Fibroblast of lung (primary cell): ENCODE measurements at regions not wholly inside any gene's neighbourhood (a gene's known extent, or its start where the extent isn't known, plus 50 kb on each side); places are given as distances from the start of the nearest gene placed in this dataset.

Experiments
- DNase-seq, 2 donors: peaks; one replicate each; pipeline versions ENCODE4 v3.0.0 to v3.0.0-alpha.2; 2010; ENCODE audit warnings: low read depth in 2 of 2
- H2AFZ ChIP-seq: 2 replicates; pipeline ENCODE4 v1.5.1; 2012; ENCODE audit warnings: low read length, control low read depth, inconsistent platforms
- H3K27ac ChIP-seq: 2 replicates; pipeline ENCODE4 v1.5.1; 2011; ENCODE audit warnings: low read length, control low read depth; ENCODE audit not compliant: insufficient read depth
- H3K27me3 ChIP-seq: 2 replicates; pipeline ENCODE4 v1.5.1; 2011; ENCODE audit warnings: mild to moderate bottlenecking, low read length; ENCODE audit not compliant: control insufficient read depth, insufficient read depth
- H3K36me3 ChIP-seq: 2 replicates; pipeline ENCODE4 v1.5.1; 2011; ENCODE audit warnings: low read length; ENCODE audit not compliant: control insufficient read depth, insufficient read depth
- H3K4me1 ChIP-seq: 2 replicates; pipeline ENCODE4 v1.5.1; 2011; ENCODE audit warnings: low read length; ENCODE audit not compliant: control insufficient read depth, insufficient read depth; ENCODE audit errors: extremely low read depth
- H3K4me2 ChIP-seq: 2 replicates; pipeline ENCODE4 v1.5.1; 2011; ENCODE audit warnings: low read length, control low read depth; ENCODE audit not compliant: insufficient read depth; ENCODE audit errors: extremely low read depth
- H3K4me3 ChIP-seq, 4 experiments: fragments of 200-600 bp in 1 of 4; sonication (generic) in 1 of 4; replicated peaks in 1 of 4; 2 replicates each; pipeline ENCODE4 v1.5.1; 2011 to 2016; ENCODE audit warnings: low read length in 4 of 4, low read depth in 3 of 4, mild to moderate bottlenecking in 3 of 4, control low read depth in 2 of 4, inconsistent platforms in 1 of 4, mixed read lengths in 1 of 4; ENCODE audit not compliant: insufficient read depth in 1 of 4; ENCODE audit errors: control extremely low read depth in 1 of 4
- H3K79me2 ChIP-seq: 2 replicates; pipeline ENCODE4 v1.5.1; 2012; ENCODE audit warnings: mild to moderate bottlenecking, low read length, inconsistent platforms; ENCODE audit not compliant: control insufficient read depth, insufficient read depth
- H3K9ac ChIP-seq: 2 replicates; pipeline ENCODE4 v1.5.1; 2011; ENCODE audit warnings: mild to moderate bottlenecking, low read length, control low read depth; ENCODE audit not compliant: insufficient read depth
- H3K9me3 ChIP-seq: 2 replicates; pipeline ENCODE4 v1.5.1; 2012; ENCODE audit warnings: low read depth, low read length; ENCODE audit not compliant: control insufficient read depth, insufficient read depth
- H4K20me1 ChIP-seq: 2 replicates; pipeline ENCODE4 v1.5.1; 2011; ENCODE audit warnings: low read length; ENCODE audit not compliant: control insufficient read depth, insufficient read depth; ENCODE audit errors: extremely low read depth
- CTCF ChIP-seq, 2 donors: IDR thresholded peaks in 1 of 2; conservative IDR thresholded peaks in 1 of 2; 1 replicate in 1 of 2; 2 replicates in 1 of 2; pipeline ENCODE4 v1.5.1; 2011 to 2012; ENCODE audit warnings: low read length in 2 of 2, control low read depth in 1 of 2, inconsistent platforms in 1 of 2, low read depth in 1 of 2, mild to moderate bottlenecking in 1 of 2
- EZH2 ChIP-seq: IDR thresholded peaks from 2 replicates; pipeline ENCODE4 v1.5.1; 2012; ENCODE audit warnings: low read length, control low read depth, mild to moderate bottlenecking; ENCODE audit errors: missing control alignments

- no peak overlapping the region for H3K4me2 ChIP-seq
- H2AFZ ChIP-seq: no peak overlapping the region
- no peak overlapping the region for H3K27ac ChIP-seq
- no peaks in the 10 kb centered on the region for H3K79me2 ChIP-seq
- H3K36me3 ChIP-seq: no peaks in the 10 kb centered on the region
- no peaks in the 10 kb centered on the region for H4K20me1 ChIP-seq
- no peak for TF ChIP-seq EZH2
- H3K27me3 ChIP-seq: no peaks in the 10 kb centered on the region
- H3K9me3 ChIP-seq: no peaks in the 10 kb centered on the region
- H3K9ac ChIP-seq: no peak overlapping the region
- DNase-seq: no peak
- no peaks in the 10 kb centered on the region for H3K4me1 ChIP-seq
- no peak overlapping the region for H3K4me3 ChIP-seq
Observed at GRCh38 chr12:108043286-108043685, 85.8 kb upstream of the WSCD2 start.

- Histone ChIP-seq H3K4me3 (no peak overlapping the region), H3K27ac (no peak overlapping the region), H3K36me3 (no peaks in the 10 kb centered on the region), H2AFZ (no peak overlapping the region), H3K27me3 (no peaks in the 10 kb centered on the region), H3K4me2 (no peak overlapping the region), H3K79me2 (no peaks in the 10 kb centered on the region), H3K9me3 (no peaks in the 10 kb centered on the region), H3K4me1 (no peaks in the 10 kb centered on the region), H4K20me1 (no peaks in the 10 kb centered on the region), H3K9ac (no peak overlapping the region)
- TF ChIP-seq CTCF (conservative IDR thresholded peaks at IDR 0.05 in 1 of 2, IDR thresholded peaks at IDR 0.05 in 1 of 2; ENCODE audit: low read depth in 1 of 2, low read length in 2 of 2) (no peak), EZH2 (no peak)
- DNase-seq: no peak
Observed at GRCh38 chr12:108043750-108044533, 85.1 kb upstream of the WSCD2 start.

GRCh38 chr12:108046135-108046534, 83.0 kb upstream of the WSCD2 start:
- Histone ChIP-seq H3K27ac (no peak overlapping the region), H3K4me2 (no peak overlapping the region), H3K36me3 (no peaks in the 10 kb centered on the region), H3K79me2 (no peaks in the 10 kb centered on the region), H3K9ac (no peak overlapping the region), H3K4me1 (no peaks in the 10 kb centered on the region), H2AFZ (no peak overlapping the region), H3K9me3 (no peaks in the 10 kb centered on the region), H3K4me3 (no peak overlapping the region), H4K20me1 (no peaks in the 10 kb centered on the region), H3K27me3 (no peaks in the 10 kb centered on the region)
- DNase-seq: no peak
- TF ChIP-seq EZH2 (no peak), CTCF (conservative IDR thresholded peaks at IDR 0.05 in 1 of 2, IDR thresholded peaks at IDR 0.05 in 1 of 2; ENCODE audit: low read depth in 1 of 2, low read length in 2 of 2) (no peak)
